AG04449 (cell line): ENCODE measurements at regions not wholly inside any gene's neighbourhood (a gene's known extent, or its start where the extent isn't known, plus 50 kb on each side); places are given as distances from the start of the nearest gene placed in this dataset.
"Not testable (repeated sequence)": the region's sequence is repeated elsewhere in the genome, so short reads cannot be mapped to it uniquely, and the experiment has no call there.

Experiments
- CTCF ChIA-PET: fragments of 350-600 bp; formaldehyde crosslinking; extraction: SDS; loops from one replicate; lab custom pipeline; 2021; ENCODE audit warnings: antibody characterized with exemption; lab: Yijun Ruan, JAX
- POLR2A ChIA-PET: fragments of 400-600, 350-600 bp; formaldehyde crosslinking; extraction: SDS; loops from one replicate; lab custom pipeline; 2020; ENCODE audit warnings: antibody characterized with exemption, inconsistent platforms; lab: Yijun Ruan, JAX
- DNase-seq: peaks from one replicate; pipeline ENCODE4 v3.0.0-alpha.2; 2010; ENCODE audit warnings: low read depth, low spot score
- H3K4me3 ChIP-seq: 2 replicates; pipeline ENCODE4 v1.5.1; 2011; ENCODE audit warnings: low read depth, mild to moderate bottlenecking, control low read depth, low read length
- CTCF ChIP-seq: IDR thresholded peaks from one replicate; pipeline ENCODE4 v1.5.1; 2011; ENCODE audit warnings: mild to moderate bottlenecking, moderate library complexity, low read length, control low read depth, inconsistent platforms; ENCODE audit not compliant: insufficient read depth; ENCODE audit errors: missing control alignments

GRCh38 chr22:34841911-34842310 is 224.0 kb upstream of the ISX start:
- CTCF ChIA-PET, result interaction anchor here (1.0 to 1.4 kb wide), 2 partner anchors 37 to 181 kb away, joined by 4 to 5 read pairs; no protein-coding TSS in a partner anchor
- POLR2A ChIA-PET, result interaction anchor here (0.7 to 0.9 kb wide), 2 partner anchors 8 to 36 kb away, joined by 3 to 4 read pairs; no protein-coding TSS in a partner anchor
- no peak overlapping the region for H3K4me3 ChIP-seq
- no peak for TF ChIP-seq CTCF
- DNase-seq, result no peak

DNA sequence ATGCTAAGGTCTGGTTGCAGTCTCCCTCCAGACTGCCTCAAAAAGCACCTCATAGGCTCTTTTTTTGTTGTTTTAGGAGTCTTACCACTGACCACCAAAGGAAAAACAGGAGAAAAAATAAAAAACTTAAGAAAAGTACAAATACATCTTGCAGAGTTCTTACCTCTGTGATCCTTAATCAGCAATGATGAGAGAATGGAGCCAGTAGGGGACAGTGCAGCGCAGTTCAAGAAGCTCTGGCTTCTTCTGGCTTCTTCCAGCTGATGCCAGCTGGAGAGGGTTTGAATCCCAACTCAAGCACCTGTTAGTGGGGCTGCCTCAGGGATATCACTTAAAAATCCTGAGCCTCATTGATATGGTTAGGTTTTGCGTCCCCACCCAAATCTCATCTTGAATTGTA is 223.3 kb upstream of the ISX start:
- H3K4me3 ChIP-seq, result no peak overlapping the region
- CTCF ChIA-PET, result interaction anchor here (0.6 to 1.4 kb wide), 3 partner anchors 166 to 180 kb away, joined by 3 to 5 read pairs (median 4); no protein-coding TSS in a partner anchor
- POLR2A ChIA-PET, result no interaction called here
- no peak for DNase-seq
- TF ChIP-seq CTCF, result no peak

GRCh38 chr22:34843743-34844142 is 222.2 kb upstream of the ISX start:
- POLR2A ChIA-PET, DNase-seq, H3K4me3 ChIP-seq, CTCF ChIA-PET: not testable (repeated sequence)

DNA sequence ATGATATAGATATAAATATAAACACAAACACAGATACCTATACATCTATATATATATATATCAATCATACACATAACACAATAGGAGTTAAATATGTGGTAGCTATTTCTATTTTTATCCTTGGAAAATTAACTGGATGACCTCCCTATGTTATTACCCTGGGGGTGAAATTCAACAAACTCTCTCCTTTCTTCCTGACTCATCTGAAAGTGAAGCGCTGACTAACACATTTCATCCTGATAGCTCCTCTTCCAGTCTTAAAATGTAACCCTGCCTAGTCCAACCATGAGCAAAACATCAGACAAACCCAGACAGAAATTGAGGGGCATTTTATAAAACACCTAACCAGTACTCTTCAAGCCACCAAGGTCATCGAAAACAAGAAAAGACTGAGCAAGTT is 220.6 kb upstream of the ISX start:
- no peak overlapping the region for H3K4me3 ChIP-seq
- ChIA-PET POLR2A (no interaction called here), CTCF (no interaction called here)
- no peak for TF ChIP-seq CTCF
- DNase-seq, result no peak

DNA sequence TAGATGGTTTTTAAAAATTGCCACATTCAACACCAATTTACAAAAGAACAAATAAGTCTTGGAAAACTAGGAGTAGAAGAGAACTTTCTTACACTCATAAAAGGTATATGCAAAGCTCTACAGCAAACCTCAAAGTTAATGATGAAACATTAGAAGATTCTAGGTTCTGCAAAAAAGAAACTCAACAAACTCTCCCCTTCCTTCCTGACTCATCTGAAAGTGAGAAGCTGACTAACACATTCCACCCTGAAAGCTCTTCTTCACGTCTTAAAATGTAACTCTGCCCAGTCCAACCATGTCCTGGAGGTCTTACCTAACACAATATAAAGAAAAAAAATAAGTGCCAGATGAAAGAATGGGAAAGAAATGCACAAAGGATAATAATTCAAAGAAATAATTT is 218.9 kb upstream of the ISX start:
- ChIA-PET POLR2A (interaction anchor here (0.8 to 1.0 kb wide), 2 partner anchors 32 to 177 kb away, joined by 3 to 4 read pairs; no protein-coding TSS in a partner anchor), CTCF (interaction anchor here (0.6 to 1.7 kb wide), 3 partner anchors 24 to 97 kb away, joined by 3 to 4 read pairs (median 3); no protein-coding TSS in a partner anchor)
- no peak overlapping the region for H3K4me3 ChIP-seq
- TF ChIP-seq CTCF, result no peak
- no peak for DNase-seq

GRCh38 chr22:34849965-34850364 is 216.0 kb upstream of the ISX start:
- TF ChIP-seq CTCF, result no peak
- ChIA-PET CTCF (no interaction called here), POLR2A (interaction anchor here (0.7 to 1.7 kb wide), 5 partner anchors 8 to 171 kb away, joined by 3 to 11 read pairs (median 3); no protein-coding TSS in a partner anchor)
- no peak for DNase-seq
- H3K4me3 ChIP-seq, result no peak overlapping the region
